T-helper 9 cell (primary cell): ENCODE measurements at regions not wholly inside any gene's neighbourhood (a gene's known extent, or its start where the extent isn't known, plus 50 kb on each side); places are given as distances from the start of the nearest gene placed in this dataset.

Experiments
- DNase-seq: peaks from one replicate; pipeline ENCODE4 v3.0.0-alpha.2; 2020

GRCh38 chr6:16078064-16078463, 50.8 kb upstream of the MYLIP start:
- DNase-seq = no peak

GRCh38 chr6:16069671-16070070, 59.2 kb upstream of the MYLIP start:
- no peak for DNase-seq

- DNase-seq = no peak
Measured at GRCh38 chr6:16069222-16069621, 59.7 kb upstream of the MYLIP start.

- no peak for DNase-seq
Measured at GRCh38 chr6:16067568-16067967, 61.3 kb upstream of the MYLIP start.

GRCh38 chr6:16064671-16065072, 64.2 kb upstream of the MYLIP start:
- no peak for DNase-seq

- DNase-seq = no peak
Measured at GRCh38 chr6:16063580-16063979, 65.3 kb upstream of the MYLIP start.

- no peak for DNase-seq
Measured at GRCh38 chr6:16061818-16062217, 67.1 kb upstream of the MYLIP start.

- DNase-seq = no peak
Measured at GRCh38 chr6:16060039-16060438, 68.8 kb upstream of the MYLIP start.

GRCh38 chr6:16059496-16059895, 69.4 kb upstream of the MYLIP start:
- no peak for DNase-seq

- DNase-seq = no peak
Measured at GRCh38 chr6:16058929-16059345, 69.9 kb upstream of the MYLIP start.

GRCh38 chr6:16058201-16058928, 70.5 kb upstream of the MYLIP start:
- DNase-seq = no peak

- no peak for DNase-seq
Measured at GRCh38 chr6:16057446-16057845, 71.4 kb upstream of the MYLIP start.

- no peak for DNase-seq
Measured at GRCh38 chr6:16056263-16056870, 72.5 kb upstream of the MYLIP start.

- DNase-seq = no peak
Measured at GRCh38 chr6:16055852-16056251, 73.0 kb upstream of the MYLIP start.

- DNase-seq = no peak
Measured at GRCh38 chr6:16049168-16049567, 79.7 kb upstream of the MYLIP start.

- no peak for DNase-seq
Measured at GRCh38 chr6:16048221-16048620, 80.7 kb upstream of the MYLIP start.

GRCh38 chr6:16047435-16047990, 81.4 kb upstream of the MYLIP start:
- DNase-seq = no peak

GRCh38 chr6:16045238-16045637, 83.6 kb upstream of the MYLIP start:
- DNase-seq = no peak

- no peak for DNase-seq
Measured at GRCh38 chr6:16044211-16044643, 84.7 kb upstream of the MYLIP start.

GRCh38 chr6:16043171-16044135, 85.4 kb upstream of the MYLIP start:
- no peak for DNase-seq

GRCh38 chr6:16042751-16043150, 86.1 kb upstream of the MYLIP start:
- no peak for DNase-seq

GRCh38 chr6:16041327-16041726, 87.6 kb upstream of the MYLIP start:
- DNase-seq = no peak

GRCh38 chr6:16040628-16040974, 88.3 kb upstream of the MYLIP start:
- DNase-seq = no peak
